Activated naive CD4-positive, alpha-beta T cell treated with anti-CD3 and anti-CD28 coated beads, Interleukin-2, amount 50 U/mL, for 72 hours (primary cell): ENCODE measurements at regions not wholly inside any gene's neighbourhood (a gene's known extent, or its start where the extent isn't known, plus 50 kb on each side); places are given as distances from the start of the nearest gene placed in this dataset.
A peak's percentile ranks its signal among the peaks of the same experiment; 100 is the strongest.

ENCODE experiments used
- ATAC-seq, 2 donors: fragments of 150-1000 bp; cut with Tn5 transposase; 2 replicates each; pipeline ENCODE4 v1.10.0; 2021; ENCODE audit warnings: mild to moderate bottlenecking in 2 of 2, moderate library complexity in 2 of 2
- DNase-seq, 2 donors: peaks; one replicate each; pipeline ENCODE4 v3.0.0; 2021 to 2022; ENCODE audit warnings: low spot score in 2 of 2
- H3K27ac Mint-ChIP-seq, 2 donors: one replicate each; pipeline ENCODE4 v1.8.0; 2022; ENCODE audit warnings: mild to moderate bottlenecking in 2 of 2, mixed read lengths in 2 of 2
- H3K36me3 Mint-ChIP-seq, 2 donors: one replicate each; pipeline ENCODE4 v1.8.0; 2022; ENCODE audit warnings: mixed read lengths in 2 of 2
- H3K9me3 Mint-ChIP-seq, 2 donors: one replicate each; pipeline ENCODE4 v1.8.0; 2022; ENCODE audit warnings: mixed read lengths in 2 of 2

DNA sequence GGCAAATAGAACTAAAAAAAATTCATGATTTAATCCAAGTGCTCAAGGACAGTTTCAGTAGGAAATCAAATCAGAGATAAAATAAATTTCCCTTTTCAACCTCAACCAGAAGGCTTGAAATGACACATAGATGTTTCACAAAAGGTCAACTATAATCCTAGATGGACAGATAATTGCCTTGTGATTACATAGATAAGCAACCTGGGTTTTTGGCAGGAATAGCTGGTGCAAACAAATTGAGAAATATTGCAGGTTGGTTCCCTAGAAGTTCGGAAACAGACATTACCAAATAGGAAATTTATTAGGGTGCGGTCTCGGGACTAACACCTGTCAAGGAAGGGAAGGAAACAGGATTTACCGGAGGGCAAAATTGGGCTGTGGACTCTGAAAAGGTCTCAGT is 497.5 kb downstream of the COG6 start:
- no peak for ATAC-seq
- Mint-ChIP-seq H3K36me3 (peaks cover 0 to 11% of the 10 kb centered on the region in 2 donors), H3K9me3 (peaks cover 0 to 25% of the 10 kb centered on the region in 2 donors), H3K27ac (no peak overlapping the region)
- DNase-seq, result no peak

DNA sequence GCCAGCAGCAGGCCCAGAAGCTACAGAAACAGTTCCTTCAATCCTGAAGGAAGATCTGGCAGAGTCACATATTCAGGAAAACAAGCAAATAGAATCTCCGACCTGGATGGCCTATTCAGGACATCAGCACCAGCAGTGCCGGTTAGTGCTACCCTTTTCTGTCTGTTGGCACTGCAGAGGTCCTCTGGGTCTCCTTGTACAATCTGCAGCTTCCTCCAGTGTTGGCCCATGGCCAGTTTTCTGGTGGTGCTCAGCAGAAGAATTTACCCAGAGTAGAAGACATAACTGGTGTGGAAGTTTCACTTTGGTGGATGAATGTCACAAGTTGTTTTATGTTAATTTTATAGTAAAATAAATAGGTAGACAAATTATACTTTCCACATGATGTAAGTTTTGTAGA is 498.1 kb downstream of the COG6 start:
- Mint-ChIP-seq H3K9me3 (peaks cover 0 to 25% of the 10 kb centered on the region in 2 donors), H3K27ac (no peak overlapping the region), H3K36me3 (peaks cover 0 to 11% of the 10 kb centered on the region in 2 donors)
- DNase-seq, result no peak
- ATAC-seq, result no peak

DNA sequence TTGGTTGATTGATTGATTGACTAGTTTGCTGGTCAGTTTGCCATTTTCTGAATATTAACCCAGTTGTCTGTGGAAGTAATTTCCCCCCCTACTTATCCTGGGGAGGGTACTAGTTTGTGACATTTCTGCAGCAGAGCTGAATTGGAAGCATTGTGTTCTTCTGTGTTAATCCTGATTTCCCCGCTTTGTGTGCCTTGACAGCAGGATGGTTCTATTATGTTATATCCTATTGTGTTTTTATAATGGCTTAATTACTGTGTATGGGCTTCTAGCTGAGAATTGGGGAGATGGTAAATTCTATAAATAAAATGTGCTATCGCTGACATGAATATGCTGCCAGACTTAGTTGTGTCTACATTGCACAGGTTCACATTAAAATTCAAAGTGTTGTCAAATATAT is 499.7 kb downstream of the COG6 start:
- peaks cover 0 to 30% of the 10 kb centered on the region in 2 donors for H3K9me3 Mint-ChIP-seq
- no peak overlapping the region for H3K27ac Mint-ChIP-seq
- DNase-seq (no peak), ATAC-seq (no peak)
- peaks cover 0 to 5% of the 10 kb centered on the region in 2 donors for H3K36me3 Mint-ChIP-seq

DNA sequence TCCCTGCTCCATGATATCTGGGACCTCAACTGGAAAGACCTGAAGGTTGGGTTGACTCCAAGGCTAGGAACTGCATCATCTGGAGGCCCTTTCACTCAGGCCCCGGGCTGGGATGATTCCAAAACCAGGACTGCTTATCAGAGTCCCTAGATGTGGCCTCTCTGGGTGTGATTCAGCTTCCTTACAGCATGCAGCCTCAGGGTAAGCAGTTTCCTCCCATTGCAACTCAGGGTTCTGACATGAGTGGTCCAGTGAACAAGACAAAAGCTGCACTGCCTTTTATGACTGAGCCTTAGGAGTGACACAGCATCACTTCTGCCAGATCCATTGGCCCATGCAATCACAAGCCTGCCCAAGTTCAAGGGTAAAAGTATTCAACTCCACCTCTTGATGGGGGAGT is 502.8 kb downstream of the COG6 start:
- DNase-seq (no peak), ATAC-seq (peak; percentile 73 to 92)
- no peaks in the 10 kb centered on the region for H3K36me3 Mint-ChIP-seq
- H3K27ac Mint-ChIP-seq, result no peak overlapping the region
- peaks cover 0 to 9% of the 10 kb centered on the region in 2 donors for H3K9me3 Mint-ChIP-seq

DNA sequence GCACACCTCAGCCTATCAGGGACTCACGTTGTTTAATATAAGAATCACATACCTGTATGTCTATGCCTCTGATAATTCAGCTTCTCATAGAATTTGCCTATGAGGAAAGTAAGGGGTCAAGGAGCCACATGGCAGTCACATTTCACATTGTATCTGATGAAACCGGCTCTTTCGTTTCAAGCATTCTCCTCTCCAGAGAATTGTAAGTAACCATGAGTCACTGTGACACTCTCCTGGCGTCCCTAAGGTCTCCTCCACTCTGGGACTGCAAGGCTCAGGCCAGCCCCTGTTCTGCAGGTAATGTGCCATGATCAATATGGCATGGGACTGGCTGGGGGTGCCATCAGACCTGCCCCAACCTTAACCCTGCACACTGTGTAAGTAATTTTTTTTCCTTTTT is 503.3 kb downstream of the COG6 start:
- Mint-ChIP-seq H3K36me3 (no peaks in the 10 kb centered on the region), H3K27ac (no peak overlapping the region), H3K9me3 (peaks cover 0 to 9% of the 10 kb centered on the region in 2 donors)
- ATAC-seq (no peak), DNase-seq (no peak)

DNA sequence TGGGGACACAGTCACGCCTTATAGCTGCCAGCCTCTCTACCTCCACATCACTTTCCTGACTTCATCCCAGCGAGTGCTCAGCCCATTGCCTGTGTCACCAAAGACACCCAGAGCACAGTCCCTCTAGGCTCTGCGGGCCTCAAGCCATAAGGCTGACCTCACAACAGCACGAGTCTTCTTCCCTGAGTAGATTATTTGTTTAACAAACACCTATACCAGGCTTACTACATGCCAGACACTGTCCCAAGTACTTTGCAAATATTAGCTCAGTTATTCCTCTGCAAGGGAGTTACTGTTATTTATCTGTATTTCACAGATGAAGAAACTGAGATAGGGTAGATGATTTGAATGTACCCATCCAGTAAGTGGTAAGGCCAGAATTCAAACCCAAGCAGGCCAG is 504.3 kb downstream of the COG6 start:
- no peaks in the 10 kb centered on the region for H3K36me3 Mint-ChIP-seq
- H3K9me3 Mint-ChIP-seq, result peaks cover 0 to 9% of the 10 kb centered on the region in 2 donors
- H3K27ac Mint-ChIP-seq, result no peak overlapping the region
- DNase-seq, result no peak
- no peak for ATAC-seq

DNA sequence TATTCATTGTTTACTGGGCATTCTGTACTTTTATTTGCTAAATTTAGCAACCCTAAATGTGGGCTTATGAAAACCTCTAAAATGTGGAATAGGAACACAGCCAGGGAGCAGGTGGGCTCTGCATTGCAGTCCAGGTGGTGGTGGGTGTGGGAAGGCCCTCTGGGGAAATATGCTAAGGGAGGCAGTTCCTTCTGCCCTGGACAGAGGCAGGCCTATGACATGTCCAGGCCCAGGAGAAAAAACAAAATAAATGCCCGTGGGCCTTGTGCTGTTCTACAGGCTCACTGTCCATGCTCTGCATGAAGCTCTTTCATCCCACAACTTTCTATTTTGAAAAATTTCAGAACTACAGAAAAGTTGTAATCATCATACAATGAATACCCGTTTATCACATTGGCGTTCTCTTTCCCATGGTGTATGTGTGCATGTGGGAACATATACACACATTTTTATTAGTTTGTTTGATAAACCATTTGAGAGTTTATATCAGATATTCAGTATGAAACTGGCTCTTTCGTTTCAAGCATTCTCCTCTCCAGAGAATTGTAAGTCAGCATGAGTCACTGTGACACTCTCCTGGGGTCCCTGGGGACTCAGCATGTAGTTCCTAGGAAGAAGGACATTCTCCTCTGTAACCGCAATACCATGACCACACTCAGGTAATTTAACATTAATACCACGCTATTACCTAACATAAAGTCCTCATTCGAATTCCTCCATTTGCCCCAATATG is 505.3 kb downstream of the COG6 start:
- H3K27ac Mint-ChIP-seq, result no peak overlapping the region
- no peaks in the 10 kb centered on the region for H3K36me3 Mint-ChIP-seq
- ATAC-seq (no peak), DNase-seq (no peak)
- H3K9me3 Mint-ChIP-seq, result peaks cover 0 to 9% of the 10 kb centered on the region in 2 donors

DNA sequence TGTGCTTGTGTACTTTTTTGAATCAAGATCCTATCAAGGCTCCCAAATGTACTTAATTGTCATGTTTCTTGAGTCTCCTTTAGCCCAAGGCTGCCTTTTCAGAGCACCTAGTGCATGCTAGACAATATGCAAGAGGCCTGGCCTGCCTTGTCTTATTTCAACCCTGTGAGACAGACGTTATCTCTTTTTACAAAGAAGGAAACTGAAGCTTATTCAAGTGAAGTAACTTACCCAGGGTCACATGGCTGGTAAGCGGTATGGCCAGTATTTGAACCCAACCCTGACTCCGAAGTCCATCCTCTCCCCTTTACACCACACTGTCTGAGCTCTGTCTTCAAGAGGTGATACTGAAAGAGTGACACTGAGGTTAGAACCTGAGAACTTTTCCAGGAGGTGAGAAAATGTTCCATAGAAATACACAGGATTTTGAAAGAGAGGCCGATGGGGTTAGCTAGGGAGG is 505.1 kb downstream of the FOXO1 start:
- ATAC-seq, result no peak
- Mint-ChIP-seq H3K27ac (no peak overlapping the region), H3K36me3 (no peaks in the 10 kb centered on the region), H3K9me3 (peaks cover 0 to 8% of the 10 kb centered on the region in 2 donors)
- no peak for DNase-seq

DNA sequence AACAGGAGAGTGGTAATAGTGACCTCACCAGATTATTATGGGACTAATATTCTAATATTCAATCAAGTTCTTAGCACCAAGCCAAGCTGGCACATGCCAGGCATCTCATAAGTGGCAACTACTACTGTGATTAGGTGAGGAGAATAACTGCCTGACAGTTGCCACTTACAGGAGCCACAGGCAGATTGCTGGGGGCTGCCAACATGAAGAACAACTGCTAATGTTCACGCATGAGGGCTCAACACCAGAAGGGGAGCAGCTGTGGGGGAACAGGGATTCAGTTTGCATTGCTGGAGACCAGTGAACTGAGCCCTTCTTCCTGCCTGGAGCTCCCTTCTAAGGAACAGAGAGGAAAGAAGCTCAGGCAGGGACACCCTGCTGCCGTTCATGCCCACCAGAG is 504.5 kb downstream of the FOXO1 start:
- Mint-ChIP-seq H3K36me3 (no peaks in the 10 kb centered on the region), H3K27ac (no peak overlapping the region), H3K9me3 (peaks cover 0 to 4% of the 10 kb centered on the region in 2 donors)
- no peak for DNase-seq
- no peak for ATAC-seq

DNA sequence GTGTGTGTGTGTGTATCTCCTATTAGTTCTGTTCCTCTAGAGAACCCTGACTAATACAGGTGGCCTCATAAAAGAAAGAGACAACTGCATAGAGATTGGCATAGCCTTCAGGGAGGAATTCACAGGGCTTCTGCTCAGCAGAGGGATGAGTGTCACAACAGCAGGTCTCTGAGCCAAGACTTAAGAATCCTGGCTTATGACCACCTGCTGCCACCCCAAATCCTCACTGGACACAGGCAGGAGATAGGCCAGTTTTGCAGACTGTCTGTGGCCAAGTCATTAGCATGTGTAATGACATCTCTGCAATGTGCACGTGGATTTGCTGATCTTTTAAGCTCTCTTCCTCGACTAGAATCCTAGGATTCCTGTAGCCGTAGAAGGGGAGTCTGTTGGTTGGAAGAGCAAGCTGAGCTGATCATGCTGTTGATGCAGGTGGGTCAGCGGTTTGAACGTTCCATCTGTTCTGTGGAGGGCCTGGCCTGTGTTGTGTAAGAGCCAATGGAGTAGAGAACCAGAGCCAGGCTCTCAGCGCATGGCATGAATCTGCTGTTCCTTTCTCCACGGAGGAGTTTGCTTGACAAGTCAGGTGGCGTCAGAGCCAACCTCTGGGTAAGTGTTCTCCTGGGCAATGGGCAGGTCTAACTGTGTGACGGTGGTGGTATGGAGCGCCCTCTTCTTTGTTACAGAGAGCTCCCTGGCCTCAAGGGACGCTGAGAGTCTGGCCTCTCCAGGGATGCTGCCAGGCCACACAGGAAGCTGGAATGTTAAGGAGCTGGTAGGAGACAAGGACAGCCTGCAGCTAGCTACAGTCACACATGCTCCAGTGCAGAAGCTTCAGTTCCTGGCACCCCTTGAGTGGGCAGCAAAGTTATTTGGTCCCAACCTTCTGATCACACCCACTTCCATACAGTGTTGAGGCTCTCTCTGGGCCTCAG is 503.1 kb downstream of the FOXO1 start:
- Mint-ChIP-seq H3K27ac (no peak overlapping the region), H3K36me3 (peaks cover 0 to 5% of the 10 kb centered on the region in 2 donors), H3K9me3 (peaks cover 4% of the 10 kb centered on the region in 2 donors)
- DNase-seq (no peak), ATAC-seq (no peak)

DNA sequence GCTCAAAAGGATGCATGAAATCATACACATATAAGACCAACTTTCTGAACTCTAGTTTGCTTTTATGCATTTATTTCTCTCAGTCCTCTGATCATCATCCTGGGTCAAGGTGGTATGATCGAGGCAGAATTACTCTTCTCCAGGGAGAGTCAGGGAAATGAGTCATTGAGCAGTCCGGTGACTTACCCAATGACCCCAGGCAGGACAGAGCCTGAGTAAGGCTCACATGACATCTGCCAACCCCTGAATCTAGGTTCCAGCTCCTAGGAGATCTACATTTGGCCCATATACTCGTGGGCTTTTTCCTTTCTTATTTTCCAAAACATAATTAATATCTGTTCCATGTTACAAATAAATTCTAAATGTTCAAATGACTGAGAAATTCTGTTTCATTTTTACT is 502.3 kb downstream of the FOXO1 start:
- no peak overlapping the region for H3K27ac Mint-ChIP-seq
- H3K9me3 Mint-ChIP-seq, result peaks cover 4% of the 10 kb centered on the region in 2 donors
- ATAC-seq (peak in 1 of 2 donors; percentile 83), DNase-seq (no peak)
- H3K36me3 Mint-ChIP-seq, result peaks cover 2 to 5% of the 10 kb centered on the region in 2 donors

DNA sequence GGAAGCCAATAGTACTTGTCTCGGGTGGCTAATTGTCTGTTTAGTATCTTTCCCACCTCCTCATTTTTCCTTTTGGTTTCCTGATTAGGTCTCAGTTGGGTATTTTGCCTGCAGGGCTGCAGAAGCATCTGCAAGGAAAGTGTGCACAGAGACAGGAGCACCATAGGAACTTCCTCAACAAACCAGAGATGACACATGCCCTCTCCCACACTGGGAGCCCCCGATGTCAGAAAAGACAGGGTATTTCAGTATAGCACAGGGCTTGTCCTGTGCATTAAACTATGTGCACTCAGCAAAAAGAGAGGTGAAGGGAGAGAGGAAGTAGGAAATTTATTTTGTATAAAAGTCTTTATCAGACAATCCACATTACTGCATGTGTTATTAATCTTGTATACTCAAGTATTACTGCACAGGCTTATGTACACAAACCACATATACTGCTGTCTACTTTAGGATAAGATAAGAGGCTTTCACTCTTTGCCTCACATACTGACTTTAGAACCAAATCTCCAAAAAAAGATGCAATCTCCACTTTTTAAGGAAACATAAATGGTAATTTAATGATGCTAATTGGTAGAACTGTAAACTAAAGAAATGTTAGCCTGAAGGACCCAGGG is 501.0 kb downstream of the FOXO1 start:
- ATAC-seq, result no peak
- H3K27ac Mint-ChIP-seq, result no peak overlapping the region
- H3K36me3 Mint-ChIP-seq, result peaks cover 5 to 13% of the 10 kb centered on the region in 2 donors
- H3K9me3 Mint-ChIP-seq, result peaks cover 0 to 9% of the 10 kb centered on the region in 2 donors
- no peak for DNase-seq

DNA sequence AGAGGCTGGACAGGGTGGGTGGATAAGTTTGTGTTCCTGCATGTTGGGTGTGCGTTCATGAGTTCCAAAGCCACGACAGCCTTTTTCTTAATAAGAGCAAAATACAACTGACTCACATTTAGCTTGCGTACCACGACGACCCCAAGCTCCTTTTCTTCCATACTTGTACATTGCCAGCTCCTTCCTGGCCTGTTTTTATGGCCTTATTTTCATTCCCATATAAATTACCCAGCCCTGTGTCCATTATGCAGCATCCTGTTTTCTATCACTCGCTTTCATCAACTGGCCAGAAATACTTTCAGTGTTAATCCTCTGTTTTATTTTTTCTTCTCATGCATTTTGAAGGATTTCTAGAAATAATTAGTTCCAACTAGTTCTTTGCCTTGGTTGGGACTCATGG is 499.1 kb downstream of the FOXO1 start:
- peaks cover 0 to 9% of the 10 kb centered on the region in 2 donors for H3K9me3 Mint-ChIP-seq

DNA sequence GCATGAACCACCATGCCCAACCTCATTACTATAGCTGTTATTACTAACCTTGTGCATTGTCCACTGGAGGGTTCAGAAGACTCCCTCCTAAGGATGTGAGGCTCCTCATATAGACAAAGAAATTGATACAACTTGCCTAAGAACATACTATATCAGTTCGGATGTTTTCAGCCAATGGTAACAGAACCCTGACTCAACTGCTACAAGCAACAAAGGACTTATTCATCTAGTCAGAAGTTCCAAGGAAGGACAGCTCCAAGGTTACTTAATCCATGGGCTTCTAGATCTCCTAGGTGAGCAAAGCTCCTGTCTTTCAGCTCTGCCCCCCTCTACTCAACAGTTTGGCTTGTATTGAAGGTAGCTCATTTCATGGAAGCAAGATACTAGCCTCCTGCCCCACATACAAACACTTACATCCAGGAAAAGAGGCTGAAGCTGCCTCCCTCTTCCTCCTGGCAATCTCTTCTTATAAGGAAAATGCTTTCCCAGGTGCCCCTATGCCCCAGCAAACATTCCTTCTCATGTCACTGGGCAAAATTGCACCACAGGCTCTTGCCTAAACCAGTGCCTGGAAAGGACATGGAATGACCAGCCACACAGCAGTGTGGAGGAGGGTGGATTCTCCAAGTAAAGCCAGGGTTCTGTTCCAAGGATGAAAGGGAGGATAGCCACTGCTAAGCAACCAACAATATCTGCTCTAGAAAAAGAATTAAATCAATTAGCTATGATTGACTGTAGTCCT is 497.8 kb downstream of the FOXO1 start:
- ATAC-seq, result no peak
- peaks cover 0 to 9% of the 10 kb centered on the region in 2 donors for H3K9me3 Mint-ChIP-seq
- H3K27ac Mint-ChIP-seq, result no peak overlapping the region
- H3K36me3 Mint-ChIP-seq, result peaks cover 5 to 23% of the 10 kb centered on the region in 2 donors
- no peak for DNase-seq

More for the DNA sequence above, 499.1 kb downstream of the FOXO1 start:
- ATAC-seq (no peak), DNase-seq (no peak)
- Mint-ChIP-seq H3K27ac (no peak overlapping the region), H3K36me3 (peaks cover 5 to 23% of the 10 kb centered on the region in 2 donors)

DNA sequence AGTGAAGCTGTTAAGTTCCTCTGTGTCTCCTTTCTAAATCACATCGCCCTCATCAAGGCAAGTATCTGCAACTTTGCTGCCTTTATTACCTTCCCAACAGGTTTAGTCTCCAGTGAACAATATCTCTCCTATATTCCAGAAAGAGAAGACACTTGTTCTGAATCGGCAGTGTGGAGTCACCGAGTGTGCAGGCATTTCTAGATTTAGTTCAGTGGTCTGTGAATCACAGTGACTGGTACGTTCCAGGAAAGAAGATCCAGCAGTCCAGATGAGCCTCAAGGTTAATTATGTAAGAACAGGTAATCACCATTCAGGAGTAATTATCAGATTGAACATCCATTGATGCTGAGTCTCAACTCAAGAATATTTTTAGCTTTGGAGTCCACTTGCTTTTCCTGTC is 497.0 kb downstream of the FOXO1 start:
- Mint-ChIP-seq H3K9me3 (peaks cover 0 to 9% of the 10 kb centered on the region in 2 donors), H3K27ac (peak overlapping the region in 1 of 2 donors; percentile 56), H3K36me3 (peaks cover 5 to 23% of the 10 kb centered on the region in 2 donors)
- DNase-seq, result no peak
- no peak for ATAC-seq

DNA sequence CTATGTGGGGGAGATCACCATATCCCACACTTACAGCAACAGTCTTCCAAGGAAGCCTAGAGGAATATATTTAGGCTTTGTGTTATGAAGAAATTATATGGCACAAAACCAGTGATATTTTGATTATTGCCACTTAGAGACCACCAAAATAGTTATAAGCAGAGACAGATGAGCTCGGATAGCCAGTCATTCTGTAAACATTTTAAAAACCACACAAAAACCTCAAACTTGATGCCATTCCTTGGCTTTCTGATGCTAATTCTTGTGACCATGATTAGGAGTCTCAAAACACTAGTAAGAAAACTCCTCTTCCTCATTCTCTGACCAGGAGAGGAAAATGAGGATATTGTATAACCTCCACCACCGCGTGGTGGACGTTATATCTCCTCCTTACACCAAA is 496.4 kb downstream of the FOXO1 start:
- Mint-ChIP-seq H3K27ac (peak overlapping the region in 1 of 2 donors; percentile 56), H3K36me3 (peaks cover 5 to 23% of the 10 kb centered on the region in 2 donors), H3K9me3 (peaks cover 0 to 9% of the 10 kb centered on the region in 2 donors)
- DNase-seq (no peak), ATAC-seq (no peak)
